Neural crest cell (in vitro differentiated cells): ENCODE measurements at regions not wholly inside any gene's neighbourhood (a gene's known extent, or its start where the extent isn't known, plus 50 kb on each side); places are given as distances from the start of the nearest gene placed in this dataset.

ENCODE experiments used
- DNase-seq: peaks from one replicate; pipeline ENCODE4 v3.0.0; 2021; ENCODE audit warnings: low read depth, mixed read lengths, low spot score
- H3K27ac Mint-ChIP-seq: one replicate; pipeline ENCODE4 v1.8.0; 2021; ENCODE audit warnings: mild to moderate bottlenecking, mixed read lengths; ENCODE audit not compliant: unreplicated experiment
- H3K27me3 Mint-ChIP-seq: 2 replicates; pipeline ENCODE4 v1.8.0; 2021; ENCODE audit warnings: low read depth, mild to moderate bottlenecking, mixed read lengths
- H3K36me3 Mint-ChIP-seq: 2 replicates; pipeline ENCODE4 v1.8.0; 2021; ENCODE audit warnings: low read depth, mild to moderate bottlenecking, mixed read lengths
- H3K4me1 Mint-ChIP-seq: 2 replicates; pipeline ENCODE4 v1.8.0; 2021; ENCODE audit warnings: mixed read lengths
- H3K4me3 Mint-ChIP-seq: one replicate; pipeline ENCODE4 v1.8.0; 2021; ENCODE audit warnings: mild to moderate bottlenecking, mixed read lengths
- H3K9me3 Mint-ChIP-seq: 2 replicates; pipeline ENCODE4 v1.8.0; 2021; ENCODE audit warnings: mixed read lengths
- TF ChIP-seq, protein P1 (sequence below): fragments of 200-600 bp; sonication (generic); conservative IDR thresholded peaks from 2 replicates; pipeline ENCODE4 v1.5.0; 2021; ENCODE audit warnings: antibody characterized with exemption, mild to moderate bottlenecking

GRCh38 chr6:76275746-76276145 is 203.3 kb upstream of the IMPG1 start:
- no peak overlapping the region for H3K27ac Mint-ChIP-seq
- H3K36me3 Mint-ChIP-seq: no peaks in the 10 kb centered on the region
- TF ChIP-seq, protein P1, sequence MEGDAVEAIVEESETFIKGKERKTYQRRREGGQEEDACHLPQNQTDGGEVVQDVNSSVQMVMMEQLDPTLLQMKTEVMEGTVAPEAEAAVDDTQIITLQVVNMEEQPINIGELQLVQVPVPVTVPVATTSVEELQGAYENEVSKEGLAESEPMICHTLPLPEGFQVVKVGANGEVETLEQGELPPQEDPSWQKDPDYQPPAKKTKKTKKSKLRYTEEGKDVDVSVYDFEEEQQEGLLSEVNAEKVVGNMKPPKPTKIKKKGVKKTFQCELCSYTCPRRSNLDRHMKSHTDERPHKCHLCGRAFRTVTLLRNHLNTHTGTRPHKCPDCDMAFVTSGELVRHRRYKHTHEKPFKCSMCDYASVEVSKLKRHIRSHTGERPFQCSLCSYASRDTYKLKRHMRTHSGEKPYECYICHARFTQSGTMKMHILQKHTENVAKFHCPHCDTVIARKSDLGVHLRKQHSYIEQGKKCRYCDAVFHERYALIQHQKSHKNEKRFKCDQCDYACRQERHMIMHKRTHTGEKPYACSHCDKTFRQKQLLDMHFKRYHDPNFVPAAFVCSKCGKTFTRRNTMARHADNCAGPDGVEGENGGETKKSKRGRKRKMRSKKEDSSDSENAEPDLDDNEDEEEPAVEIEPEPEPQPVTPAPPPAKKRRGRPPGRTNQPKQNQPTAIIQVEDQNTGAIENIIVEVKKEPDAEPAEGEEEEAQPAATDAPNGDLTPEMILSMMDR: peak; percentile 27
- H3K9me3 Mint-ChIP-seq: peaks cover 19% of the 10 kb centered on the region
- no peaks in the 10 kb centered on the region for H3K4me1 Mint-ChIP-seq
- no peak overlapping the region for H3K4me3 Mint-ChIP-seq
- H3K27me3 Mint-ChIP-seq: peaks cover under 1% of the 10 kb centered on the region
- DNase-seq: no peak

GRCh38 chr6:76264468-76264867 is 192.0 kb upstream of the IMPG1 start:
- H3K4me3 Mint-ChIP-seq: no peak overlapping the region
- TF ChIP-seq, protein P1: no peak
- no peaks in the 10 kb centered on the region for H3K4me1 Mint-ChIP-seq
- DNase-seq: no peak
- H3K9me3 Mint-ChIP-seq: peaks cover 28% of the 10 kb centered on the region
- no peaks in the 10 kb centered on the region for H3K27me3 Mint-ChIP-seq
- H3K27ac Mint-ChIP-seq: no peak overlapping the region
- H3K36me3 Mint-ChIP-seq: peaks cover 11% of the 10 kb centered on the region

- H3K9me3 Mint-ChIP-seq: peaks cover 26% of the 10 kb centered on the region
- no peaks in the 10 kb centered on the region for H3K27me3 Mint-ChIP-seq
- TF ChIP-seq, protein P1: no peak
Observed at GRCh38 chr6:76262240-76262639, 189.8 kb upstream of the IMPG1 start.

GRCh38 chr6:76250666-76251065 is 178.2 kb upstream of the IMPG1 start:
- H3K36me3 Mint-ChIP-seq: no peaks in the 10 kb centered on the region
- H3K9me3 Mint-ChIP-seq: no peaks in the 10 kb centered on the region
- no peaks in the 10 kb centered on the region for H3K27me3 Mint-ChIP-seq
- no peak overlapping the region for H3K27ac Mint-ChIP-seq
- TF ChIP-seq, protein P1: no peak
- no peak overlapping the region for H3K4me3 Mint-ChIP-seq
- H3K4me1 Mint-ChIP-seq: no peaks in the 10 kb centered on the region
- DNase-seq: no peak

More at GRCh38 chr6:76262240-76262639, 189.8 kb upstream of the IMPG1 start:
- peaks cover 11% of the 10 kb centered on the region for H3K36me3 Mint-ChIP-seq
- DNase-seq: no peak
- H3K4me3 Mint-ChIP-seq: no peak overlapping the region
- no peak overlapping the region for H3K27ac Mint-ChIP-seq
- H3K4me1 Mint-ChIP-seq: no peaks in the 10 kb centered on the region

GRCh38 chr6:76247527-76247926 is 175.1 kb upstream of the IMPG1 start:
- Mint-ChIP-seq H3K4me3 (no peak overlapping the region), H3K27ac (no peak overlapping the region), H3K4me1 (no peaks in the 10 kb centered on the region), H3K9me3 (no peaks in the 10 kb centered on the region), H3K36me3 (no peaks in the 10 kb centered on the region), H3K27me3 (no peaks in the 10 kb centered on the region)
- no peak for DNase-seq
- TF ChIP-seq, protein P1: no peak

DNA sequence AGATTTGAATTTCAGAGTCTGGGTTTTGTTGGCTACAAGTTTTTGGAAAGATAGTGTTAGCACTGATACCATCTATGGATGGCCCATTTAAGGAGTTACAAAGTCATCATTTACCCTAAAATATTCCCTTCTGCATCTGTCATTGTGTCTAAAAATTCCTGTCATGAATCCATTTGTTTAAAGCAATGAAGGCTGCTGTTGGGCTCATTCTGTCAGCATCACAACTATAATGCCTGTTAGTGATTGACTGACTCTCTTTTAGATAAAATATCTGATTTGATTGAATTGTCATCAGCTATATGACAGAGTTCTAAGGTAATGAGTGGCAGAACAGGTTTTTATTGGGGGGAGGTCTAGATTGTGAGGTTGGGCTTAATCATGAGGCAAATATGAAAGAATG is 167.6 kb upstream of the IMPG1 start:
- Mint-ChIP-seq H3K4me3 (no peak overlapping the region), H3K4me1 (no peaks in the 10 kb centered on the region), H3K27me3 (no peaks in the 10 kb centered on the region), H3K9me3 (peaks cover 6% of the 10 kb centered on the region), H3K27ac (no peak overlapping the region), H3K36me3 (no peaks in the 10 kb centered on the region)
- TF ChIP-seq, protein P1: no peak
- DNase-seq: no peak
